A549 (cell line): ENCODE measurements at regions not wholly inside any gene's neighbourhood (a gene's known extent, or its start where the extent isn't known, plus 50 kb on each side); places are given as distances from the start of the nearest gene placed in this dataset.

Source experiments
- CEBPB ChIP-seq, 2 experiments: fragments of >200 bp in 1 of 2; sonication (Bioruptor Twin) in 1 of 2; formaldehyde crosslinking in 1 of 2; IDR thresholded peaks; 2 replicates each; pipeline ENCODE4 v1.6.1; 2012 to 2016
- EP300 ChIP-seq, 2 experiments: fragments of >200 bp; sonication (Bioruptor Twin); formaldehyde crosslinking; IDR thresholded peaks; 2 replicates in 1 of 2; 3 replicates in 1 of 2; pipeline ENCODE4 v1.6.1; 2016 to 2017

DNA sequence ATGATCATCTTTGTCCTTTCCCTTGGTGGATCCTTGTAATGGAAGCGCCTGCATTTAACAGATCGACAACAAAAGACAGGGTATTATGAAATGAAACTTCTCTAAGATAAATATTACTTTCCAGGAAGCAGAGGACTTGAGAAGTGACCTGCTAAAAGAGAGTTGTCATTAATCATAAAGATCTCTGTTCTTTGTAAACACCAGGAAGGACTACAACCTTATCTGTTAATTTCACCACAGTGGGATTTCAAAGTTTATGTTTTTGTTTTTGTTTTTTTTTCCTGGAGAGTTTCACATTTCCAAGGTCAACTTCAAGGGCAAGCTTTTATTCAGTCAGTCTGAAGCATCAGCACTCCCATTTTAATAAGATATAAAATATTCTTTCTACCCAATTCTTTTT lies 170.9 kb downstream of the RCHY1 start:
- no peak for TF ChIP-seq CEBPB (IDR thresholded peaks at IDR 0.05)
- no peak for TF ChIP-seq EP300 (IDR thresholded peaks at IDR 0.05)
